ENCODE measurements at regions not wholly inside any gene's neighbourhood (a gene's known extent, or its start where the extent isn't known, plus 50 kb on each side); places are given as distances from the start of the nearest gene placed in this dataset.

DNA sequence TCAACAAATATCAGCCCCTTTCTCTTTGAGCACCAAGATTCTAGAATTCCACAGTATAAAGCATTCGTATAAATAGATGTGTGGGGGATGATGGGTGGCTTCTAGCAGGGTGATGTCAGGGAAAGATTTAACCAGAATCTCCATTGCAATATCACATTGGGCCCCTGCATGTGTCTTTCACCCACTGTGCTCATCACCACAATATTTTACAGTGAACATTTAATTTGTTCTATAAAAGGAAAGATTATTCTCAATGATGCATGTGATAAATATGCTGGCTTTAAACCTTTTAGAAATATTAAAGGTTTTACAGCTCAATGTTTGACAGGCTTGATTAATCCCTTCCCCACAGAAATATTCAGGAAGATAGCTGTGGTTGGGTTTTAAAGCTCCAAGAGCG is 457.8 kb upstream of the DAB1 start:
- no peaks in the 10 kb centered on the region for H3K27me3 ChIP-seq
- no peaks in the 10 kb centered on the region for H3K36me3 ChIP-seq (replicated peaks in 1 of 2; ENCODE audit: insufficient read depth in 1 of 2, low read depth in 2 of 2)
- no peak overlapping the region for H3K27ac ChIP-seq
- H3K9me3 ChIP-seq, result no peaks in the 10 kb centered on the region
- no peak for TF ChIP-seq CTCF (IDR thresholded peaks at IDR 0.05)
- no peak for TF ChIP-seq POLR2A (IDR thresholded peaks at IDR 0.05)
- H3K4me1 ChIP-seq, result no peaks in the 10 kb centered on the region
- 71 to 74% methylated on average over 2 of the region's 2 CpGs for WGBS, 2 donors
- no peak for DNase-seq
- no peak for ATAC-seq
- intact Hi-C loops (cut with DNase I), result no loop called here
- H3K4me3 ChIP-seq, result no peak overlapping the region

- ATAC-seq, result no peak
- no peaks in the 10 kb centered on the region for H3K36me3 ChIP-seq (replicated peaks in 1 of 2; ENCODE audit: insufficient read depth in 1 of 2, low read depth in 2 of 2)
- H3K4me1 ChIP-seq, result no peaks in the 10 kb centered on the region
- no peak for DNase-seq
- no peak overlapping the region for H3K27ac ChIP-seq
- no peaks in the 10 kb centered on the region for H3K27me3 ChIP-seq
- TF ChIP-seq POLR2A (IDR thresholded peaks at IDR 0.05), result no peak
- no peak for TF ChIP-seq CTCF (IDR thresholded peaks at IDR 0.05)
- WGBS, 2 donors, result 55 to 63% methylated on average over 3 of the region's 3 CpGs
- no peak overlapping the region for H3K4me3 ChIP-seq
- H3K9me3 ChIP-seq, result no peaks in the 10 kb centered on the region
- intact Hi-C loops (cut with DNase I), result no loop called here
Measured at GRCh38 chr1:57879700-57880099, 455.8 kb upstream of the DAB1 start.

DNA sequence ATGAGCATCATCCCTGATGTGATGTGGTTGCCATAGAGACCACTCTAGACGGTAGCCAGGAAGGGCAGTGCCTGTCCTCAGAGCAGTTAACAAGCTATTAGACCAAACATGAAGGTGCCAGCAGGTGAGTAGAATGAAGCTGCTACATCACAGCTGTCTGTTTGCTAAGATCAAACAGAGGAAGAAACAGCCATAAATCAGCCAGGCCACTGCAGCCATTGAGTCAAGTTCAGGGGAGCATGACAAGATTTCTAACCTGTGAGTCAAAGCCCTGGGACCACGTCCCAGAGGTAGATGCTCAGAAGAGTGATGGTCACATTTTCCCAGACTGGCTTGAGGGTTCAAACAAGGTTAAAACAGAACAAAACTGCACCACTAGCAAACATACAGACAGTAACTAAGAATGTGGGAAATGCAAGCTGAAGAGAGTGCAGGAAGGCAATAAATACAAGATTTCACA is 450.6 kb upstream of the DAB1 start:
- 5 to 15% methylated on average over 2 of the region's 2 CpGs for WGBS, 2 donors
- intact Hi-C loops (cut with DNase I), result no loop called here
- ATAC-seq, result no peak
- Histone ChIP-seq H3K9me3 (no peaks in the 10 kb centered on the region), H3K36me3 (replicated peaks in 1 of 2; ENCODE audit: insufficient read depth in 1 of 2, low read depth in 2 of 2) (no peaks in the 10 kb centered on the region), H3K27me3 (no peaks in the 10 kb centered on the region), H3K27ac (no peak overlapping the region), H3K4me3 (no peak overlapping the region), H3K4me1 (no peaks in the 10 kb centered on the region)
- peak in 2 of 4 donors; percentile 8 to 42 for DNase-seq
- no peak for TF ChIP-seq CTCF (IDR thresholded peaks at IDR 0.05)

GRCh38 chr1:57872913-57873312 is 449.1 kb upstream of the DAB1 start:
- no peak for DNase-seq

More at GRCh38 chr1:57872913-57873312, 449.1 kb upstream of the DAB1 start:
- intact Hi-C loops (cut with DNase I), result no loop called here
- H3K27me3 ChIP-seq, result no peaks in the 10 kb centered on the region
- no peaks in the 10 kb centered on the region for H3K4me1 ChIP-seq
- H3K4me3 ChIP-seq, result no peak overlapping the region
- no peak for TF ChIP-seq POLR2A (IDR thresholded peaks at IDR 0.05)
- TF ChIP-seq CTCF (IDR thresholded peaks at IDR 0.05), result no peak
- ATAC-seq, result no peak
- no peaks in the 10 kb centered on the region for H3K36me3 ChIP-seq (replicated peaks in 1 of 2; ENCODE audit: insufficient read depth in 1 of 2, low read depth in 2 of 2)
- H3K9me3 ChIP-seq, result no peaks in the 10 kb centered on the region
- H3K27ac ChIP-seq, result no peak overlapping the region

Data from body of pancreas (tissue), 4 donors.